ENCODE measurements at regions not wholly inside any gene's neighbourhood (a gene's known extent, or its start where the extent isn't known, plus 50 kb on each side); places are given as distances from the start of the nearest gene placed in this dataset.

DNA sequence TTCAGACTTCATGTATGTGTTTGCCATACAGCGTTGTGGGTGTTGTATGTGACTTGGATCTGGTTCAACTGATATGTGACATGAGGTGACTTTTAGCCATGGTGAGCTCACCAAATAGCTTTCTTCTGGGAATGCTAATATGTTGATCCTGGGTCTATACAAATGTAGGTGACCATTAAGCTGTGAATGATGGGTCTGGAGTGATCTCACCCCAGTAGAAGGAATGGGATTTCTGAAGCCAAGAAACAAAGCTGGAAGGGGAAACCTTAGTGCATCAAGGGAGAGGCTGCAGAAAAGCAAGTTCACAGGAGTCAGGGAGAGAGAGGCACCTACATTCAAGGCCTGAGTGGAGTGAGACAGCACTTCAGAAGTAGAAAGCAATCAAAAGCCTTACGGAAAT, 421.0 kb upstream of the THRB start:
- DNase-seq (ENCODE audit: low read depth), result no peak

DNA sequence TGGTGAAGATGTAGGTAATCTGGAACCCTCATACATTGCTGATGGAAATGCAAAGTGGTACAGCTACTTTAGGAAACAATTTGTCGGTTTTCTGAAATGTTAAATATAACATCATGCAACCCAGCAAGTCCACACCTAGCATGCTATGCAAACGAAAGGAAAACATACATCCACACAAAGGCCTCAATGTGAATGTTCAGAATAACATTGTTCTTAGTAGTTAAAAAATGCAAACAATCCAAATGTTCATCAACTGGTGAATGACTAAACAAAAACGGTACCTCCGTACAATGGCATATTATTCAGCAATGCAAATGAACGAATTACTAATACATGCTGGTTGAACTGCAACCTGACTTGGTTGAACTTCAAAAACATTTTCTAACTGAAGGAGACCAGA, 423.3 kb upstream of the THRB start:
- no peak for DNase-seq (ENCODE audit: low read depth)

DNA sequence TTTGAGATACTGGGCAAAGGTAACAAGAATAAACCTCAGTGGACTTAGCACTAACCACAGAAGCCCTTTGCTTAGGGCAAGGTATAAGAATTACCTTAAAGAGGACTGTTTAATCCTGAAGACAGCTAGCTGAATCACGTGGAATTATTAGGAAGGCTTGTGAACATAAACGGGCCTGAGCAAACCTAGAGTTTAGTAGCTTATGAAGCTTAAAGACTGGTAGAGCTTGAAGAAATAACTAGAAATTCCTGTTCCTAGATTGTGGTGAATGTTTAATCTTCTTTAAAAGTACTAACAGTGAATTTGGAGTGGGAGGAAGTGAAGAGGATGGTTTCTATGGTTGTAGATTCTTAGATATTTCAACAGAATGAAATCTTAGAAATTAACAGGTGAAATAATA, 428.9 kb upstream of the THRB start:
- no peak for DNase-seq (ENCODE audit: low read depth)

DNA sequence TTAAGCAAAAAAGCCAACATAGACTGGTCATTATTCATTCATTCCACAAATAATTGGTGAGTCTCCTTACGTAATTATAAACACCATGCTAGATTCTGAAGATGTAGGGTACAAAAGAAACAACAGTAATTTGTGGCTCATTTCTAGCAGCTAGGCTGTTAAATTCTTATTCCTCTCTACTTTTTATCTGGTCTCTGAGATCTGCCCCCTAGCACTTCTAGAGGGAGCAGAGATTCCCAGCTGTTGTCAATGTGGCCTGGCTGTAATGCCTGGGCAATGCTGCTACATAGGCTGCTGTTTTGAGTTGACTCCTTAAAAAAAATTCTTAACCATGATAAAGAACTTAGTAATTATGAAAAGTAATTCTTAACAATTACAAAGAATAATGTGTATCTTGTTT, 434.9 kb upstream of the THRB start:
- DNase-seq (ENCODE audit: low read depth), result peak; percentile 6

DNA sequence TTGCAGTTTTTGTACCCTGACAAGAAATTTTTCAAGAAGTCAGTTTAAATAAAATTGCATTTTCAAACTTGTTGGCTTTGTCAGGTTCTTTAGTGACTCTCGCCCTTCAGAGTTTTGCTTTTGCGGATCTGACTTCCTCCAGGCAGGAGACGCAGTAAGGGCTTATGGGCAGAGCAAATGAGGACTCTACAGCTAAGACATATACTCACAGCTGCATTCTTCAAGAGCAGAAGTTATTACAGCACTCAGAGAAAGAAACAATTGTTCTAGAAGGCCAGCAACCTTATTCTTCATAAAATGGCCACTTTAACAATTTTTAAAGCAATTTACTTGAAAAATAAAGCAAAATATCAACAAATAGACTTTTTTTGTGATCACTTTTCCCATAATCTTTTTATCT, 438.8 kb upstream of the THRB start:
- DNase-seq (ENCODE audit: low read depth), result no peak

DNA sequence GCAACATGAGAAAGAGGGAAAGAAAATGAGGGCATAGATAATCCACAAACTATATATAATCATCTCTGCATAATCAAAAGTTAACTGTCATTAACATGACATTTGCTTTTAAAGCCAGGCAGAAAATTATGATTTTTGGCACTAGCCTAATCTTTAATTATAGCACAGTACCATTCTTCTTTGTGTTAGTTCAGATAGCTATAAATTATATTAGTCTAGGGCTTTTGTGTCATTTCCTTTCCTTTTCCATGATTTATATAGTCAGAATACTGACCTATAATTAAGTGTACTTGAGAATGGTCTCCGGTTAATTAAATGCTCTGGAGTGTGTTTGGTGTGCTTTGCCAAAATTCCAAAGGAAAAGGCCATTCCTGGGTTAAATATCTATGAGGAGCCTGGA, 441.9 kb upstream of the THRB start:
- no peak for DNase-seq (ENCODE audit: low read depth)

DNA sequence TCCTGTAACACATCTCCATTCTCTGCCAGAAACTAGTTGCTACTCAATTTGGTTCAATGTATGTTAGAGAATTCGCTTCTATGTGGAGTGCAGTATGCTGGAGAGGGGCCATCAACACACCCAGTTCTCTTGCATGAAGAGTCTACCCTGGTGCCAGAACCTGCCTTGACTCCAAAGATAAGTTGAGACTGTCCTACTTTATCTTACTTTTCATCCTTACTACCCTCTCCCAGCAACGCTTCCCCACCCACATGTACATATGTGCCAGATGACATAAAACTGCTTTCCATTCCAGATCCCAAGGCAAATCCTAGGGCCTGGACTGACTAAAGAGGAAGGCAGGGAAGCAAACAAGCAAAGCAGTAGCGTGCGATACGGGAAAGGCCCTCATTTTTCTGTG, 442.6 kb upstream of the THRB start:
- DNase-seq (ENCODE audit: low read depth), result no peak

DNA sequence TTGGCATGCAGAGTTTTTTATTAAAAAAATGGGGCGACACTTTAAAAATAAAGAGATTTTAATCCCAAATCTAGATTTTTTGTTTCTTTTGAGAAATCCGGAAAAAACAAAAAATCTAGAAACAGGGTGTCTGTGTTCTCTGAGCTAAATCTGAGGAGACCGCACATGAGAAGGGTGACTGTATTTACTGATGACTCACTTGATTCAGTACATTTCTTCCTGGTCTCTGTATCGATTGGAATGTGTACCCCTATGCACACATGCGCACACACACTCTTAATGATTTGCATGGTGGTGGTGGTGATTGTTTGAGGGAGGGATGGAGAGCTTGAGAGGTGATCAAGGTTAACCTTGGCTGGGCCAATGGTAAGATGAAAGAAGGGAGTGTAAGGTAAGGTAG, 443.1 kb upstream of the THRB start:
- no peak for DNase-seq (ENCODE audit: low read depth)

DNA sequence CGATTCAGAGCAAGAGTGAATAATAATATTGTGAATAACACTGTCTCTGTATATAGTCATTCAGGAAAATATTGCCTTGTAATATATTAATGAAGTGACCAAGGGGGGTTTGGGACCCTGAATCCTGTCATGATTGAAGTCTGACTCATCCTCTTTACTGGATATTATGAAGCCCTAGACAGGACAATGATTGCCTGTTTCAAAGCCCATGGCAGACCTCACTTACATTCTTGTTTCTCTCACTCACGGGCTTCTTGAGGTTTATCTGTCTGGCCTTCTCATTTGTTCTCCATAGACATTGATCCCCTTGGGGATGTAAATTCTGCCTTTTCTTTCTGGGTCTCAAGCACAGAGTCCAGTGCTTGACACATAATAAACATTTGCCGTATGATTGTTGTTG, 449.3 kb upstream of the THRB start:
- no peak for DNase-seq (ENCODE audit: low read depth)

DNA sequence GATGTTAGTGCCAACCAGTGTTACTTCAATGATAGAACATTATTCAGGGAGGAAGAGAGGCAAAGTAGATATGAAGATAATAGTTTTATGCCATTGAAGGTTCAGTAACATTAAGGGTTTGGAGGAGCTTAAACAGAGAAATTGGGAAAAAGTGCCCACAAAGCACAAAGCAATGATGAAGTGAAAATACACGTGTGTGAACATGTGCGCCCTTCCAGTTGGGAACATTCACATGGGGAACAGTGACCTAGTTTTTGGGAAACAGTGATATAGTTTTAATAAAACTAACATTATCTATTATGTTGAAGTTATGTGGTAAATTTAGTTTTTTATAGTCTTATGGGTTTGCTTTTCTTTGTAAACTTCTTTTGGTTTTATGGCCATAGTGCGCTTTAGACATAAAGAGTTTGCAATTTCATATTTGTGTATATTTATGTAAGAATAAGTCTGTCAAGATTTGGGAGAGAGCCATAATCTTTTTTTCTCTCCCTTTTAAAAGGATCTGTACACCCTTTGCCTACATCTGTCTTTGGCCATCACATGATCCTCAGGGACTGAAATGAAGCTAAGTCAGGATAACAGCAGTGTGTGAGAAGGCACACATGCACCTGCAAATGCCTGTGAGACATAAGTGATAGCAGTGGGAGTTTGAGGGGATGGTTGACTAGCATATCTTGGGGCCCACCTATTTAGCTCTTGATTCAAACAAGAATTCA, 450.3 kb upstream of the THRB start:
- DNase-seq (ENCODE audit: low read depth), result no peak

DNA sequence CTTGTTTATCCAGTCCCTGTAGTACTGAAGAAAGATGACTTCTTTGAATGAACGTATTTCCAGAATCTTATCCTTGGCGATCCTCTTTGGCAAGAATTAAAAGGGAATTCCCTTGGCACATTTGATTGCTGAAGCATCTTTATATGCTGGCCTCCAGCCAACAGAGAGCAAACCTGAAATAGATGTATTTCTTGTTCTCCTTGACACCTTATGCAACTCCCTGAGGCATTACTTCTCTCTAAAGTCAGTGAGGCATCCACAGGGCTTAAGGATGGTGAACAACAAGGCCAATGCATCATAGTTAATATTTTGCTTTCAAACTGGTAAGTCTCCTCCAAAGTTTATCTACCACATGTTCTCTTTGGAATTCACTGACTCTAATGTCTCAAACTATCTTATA, 450.9 kb upstream of the THRB start:
- DNase-seq (ENCODE audit: low read depth), result no peak

DNA sequence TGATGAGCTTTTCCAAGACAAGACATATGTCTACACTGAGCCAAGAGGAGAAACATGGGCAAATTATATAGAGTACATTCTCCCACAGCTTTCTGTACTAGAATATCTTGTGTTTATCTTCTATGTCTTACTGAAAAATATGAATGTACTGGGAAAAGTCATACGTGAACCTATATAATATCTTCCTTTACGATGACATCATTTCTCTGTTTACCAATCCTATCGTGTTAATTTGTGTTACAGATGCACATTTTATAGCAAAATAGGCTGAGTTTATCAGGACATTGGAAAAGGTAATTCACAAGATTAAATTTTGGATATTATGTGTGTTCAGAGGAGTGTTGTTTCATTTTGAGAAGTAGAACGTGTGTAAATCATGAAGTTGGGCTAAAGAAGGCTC, 452.5 kb upstream of the THRB start:
- no peak for DNase-seq (ENCODE audit: low read depth)

DNA sequence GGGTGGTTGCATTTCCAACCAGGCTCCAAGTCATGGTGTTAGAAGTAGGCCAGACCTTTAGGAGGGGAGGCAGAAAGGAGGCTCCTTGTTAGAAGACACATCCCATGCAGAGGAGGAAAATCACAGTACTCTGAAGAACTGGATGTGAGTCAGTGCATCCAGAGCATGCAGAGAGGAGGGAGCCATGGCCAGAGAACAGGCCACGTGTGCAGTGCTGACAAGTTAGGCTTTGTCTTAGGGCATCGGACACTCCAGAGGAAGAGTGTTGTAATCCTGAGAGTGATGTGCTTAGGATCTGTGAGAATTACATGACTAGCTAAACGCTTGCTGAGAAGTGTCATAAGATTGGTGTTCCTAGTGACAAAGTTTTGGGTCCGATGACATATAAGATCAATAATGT, 456.5 kb upstream of the THRB start:
- DNase-seq (ENCODE audit: low read depth), result no peak

DNA sequence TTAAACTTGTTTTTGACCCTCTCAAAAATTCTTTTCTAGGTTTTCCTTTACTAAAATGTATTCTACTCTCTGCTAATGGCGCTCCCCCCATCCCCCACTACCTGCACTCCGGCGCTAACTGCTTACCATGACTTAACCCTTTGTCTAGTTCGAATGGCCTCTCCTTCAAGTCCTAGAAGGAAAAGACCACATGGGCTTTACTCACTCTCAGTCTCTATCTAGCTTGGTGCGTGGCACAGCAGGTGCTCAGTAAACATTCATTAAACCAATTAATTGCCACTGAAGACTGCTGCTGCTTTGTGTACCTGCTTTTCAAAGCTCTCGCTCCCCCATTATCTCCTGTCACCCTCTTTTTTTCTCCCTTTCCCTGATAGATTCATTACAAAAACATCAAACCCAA, 457.7 kb upstream of the THRB start:
- DNase-seq (ENCODE audit: low read depth), result no peak

DNA sequence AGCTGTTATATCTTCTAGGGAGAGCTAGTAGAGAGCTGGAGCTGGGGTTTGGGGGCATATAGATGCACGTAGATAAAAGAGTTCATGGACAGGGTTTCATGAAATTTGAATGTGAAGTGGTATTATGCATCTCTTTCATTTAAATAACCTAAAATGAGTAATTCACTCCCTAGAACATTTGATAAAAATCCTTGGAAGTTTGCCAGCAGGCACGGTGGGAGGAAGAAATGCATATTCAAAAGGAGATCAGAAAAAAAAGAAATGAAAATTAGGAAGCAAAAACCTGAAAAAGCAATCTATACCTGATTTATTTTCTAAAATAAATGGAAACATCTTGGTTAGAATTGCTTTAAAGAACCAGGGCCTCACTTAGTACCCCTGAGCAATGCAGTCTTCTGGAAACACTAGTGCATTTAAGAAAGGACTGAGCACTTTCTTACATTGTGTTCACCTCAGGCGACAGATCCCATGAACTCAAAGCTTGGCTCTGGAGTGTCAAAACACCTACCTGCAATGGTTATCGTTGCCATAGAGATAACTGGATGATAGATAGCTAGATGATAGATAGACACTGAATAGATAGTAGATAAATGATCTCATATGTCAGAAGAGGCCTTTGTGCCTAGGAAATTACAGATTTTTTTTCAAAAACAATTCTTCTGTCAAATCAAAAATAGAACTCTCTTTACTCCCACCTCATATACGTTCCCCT, 458.6 kb upstream of the THRB start:
- no peak for DNase-seq (ENCODE audit: low read depth)

DNA sequence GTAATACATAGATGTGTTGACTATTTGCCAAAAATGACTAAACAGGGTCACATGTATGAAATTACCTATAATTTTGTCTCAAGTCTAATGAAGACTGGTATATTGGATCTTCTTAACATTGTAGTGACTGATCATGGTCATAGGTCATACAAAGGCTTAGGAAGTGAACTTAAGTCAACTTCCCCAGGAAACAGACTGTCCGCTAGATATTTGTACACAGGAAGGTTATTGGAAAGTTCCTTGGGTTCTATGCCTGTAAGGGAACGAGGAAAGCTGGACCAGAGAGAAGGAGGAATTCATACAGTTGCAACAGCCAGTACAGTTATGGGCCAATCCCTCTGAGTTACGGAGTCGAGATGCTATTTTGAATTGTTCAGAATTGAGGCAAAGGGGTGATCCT, 462.0 kb upstream of the THRB start:
- DNase-seq (ENCODE audit: low read depth), result no peak

DNA sequence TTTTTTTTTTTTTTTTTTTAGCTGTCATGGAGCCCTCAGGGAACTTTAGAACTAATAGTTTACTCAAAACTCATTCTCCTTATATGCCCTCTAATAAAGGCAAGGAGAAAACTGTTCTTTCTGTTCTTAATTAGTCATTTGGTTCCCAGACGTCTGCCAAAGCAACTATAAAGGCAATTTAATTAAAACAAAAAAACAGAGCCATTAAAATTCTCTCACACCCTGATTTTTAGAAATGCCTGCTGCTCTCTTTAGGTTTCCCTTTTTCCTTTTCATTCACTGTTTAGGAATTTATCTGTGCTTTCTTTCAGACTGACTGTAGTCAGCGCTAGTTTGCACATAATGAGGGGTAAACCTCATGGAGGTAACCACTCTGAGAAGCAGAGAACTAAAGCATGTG, 463.6 kb upstream of the THRB start:
- no peak for DNase-seq (ENCODE audit: low read depth)

DNA sequence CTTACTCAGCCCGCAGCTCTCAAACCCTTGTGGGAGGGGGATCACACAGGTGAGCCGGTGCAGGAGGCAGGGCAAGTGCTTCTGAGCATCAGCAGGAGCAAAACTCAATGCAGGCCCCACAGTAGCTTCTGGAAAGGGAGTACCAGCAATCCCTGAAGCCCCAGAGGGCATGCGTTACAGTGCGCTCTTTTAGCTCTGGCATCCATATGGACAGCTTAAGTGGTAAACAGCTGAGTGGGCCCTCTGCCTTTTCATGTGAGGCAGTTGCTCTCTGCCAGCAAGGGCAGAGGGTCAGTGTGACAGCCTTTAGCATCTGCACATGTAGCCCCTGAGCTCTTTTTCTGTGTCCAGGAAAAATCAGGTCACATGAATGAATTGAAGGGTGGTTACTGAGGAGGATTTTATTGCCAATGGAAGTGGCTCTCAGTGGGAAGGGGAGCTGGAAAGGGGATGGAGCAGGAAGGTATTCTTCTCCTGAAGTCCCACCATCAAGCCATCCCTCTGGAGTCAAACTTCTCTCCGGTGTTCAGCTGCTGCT, 464.3 kb upstream of the THRB start:
- DNase-seq (ENCODE audit: low read depth), result no peak

DNA sequence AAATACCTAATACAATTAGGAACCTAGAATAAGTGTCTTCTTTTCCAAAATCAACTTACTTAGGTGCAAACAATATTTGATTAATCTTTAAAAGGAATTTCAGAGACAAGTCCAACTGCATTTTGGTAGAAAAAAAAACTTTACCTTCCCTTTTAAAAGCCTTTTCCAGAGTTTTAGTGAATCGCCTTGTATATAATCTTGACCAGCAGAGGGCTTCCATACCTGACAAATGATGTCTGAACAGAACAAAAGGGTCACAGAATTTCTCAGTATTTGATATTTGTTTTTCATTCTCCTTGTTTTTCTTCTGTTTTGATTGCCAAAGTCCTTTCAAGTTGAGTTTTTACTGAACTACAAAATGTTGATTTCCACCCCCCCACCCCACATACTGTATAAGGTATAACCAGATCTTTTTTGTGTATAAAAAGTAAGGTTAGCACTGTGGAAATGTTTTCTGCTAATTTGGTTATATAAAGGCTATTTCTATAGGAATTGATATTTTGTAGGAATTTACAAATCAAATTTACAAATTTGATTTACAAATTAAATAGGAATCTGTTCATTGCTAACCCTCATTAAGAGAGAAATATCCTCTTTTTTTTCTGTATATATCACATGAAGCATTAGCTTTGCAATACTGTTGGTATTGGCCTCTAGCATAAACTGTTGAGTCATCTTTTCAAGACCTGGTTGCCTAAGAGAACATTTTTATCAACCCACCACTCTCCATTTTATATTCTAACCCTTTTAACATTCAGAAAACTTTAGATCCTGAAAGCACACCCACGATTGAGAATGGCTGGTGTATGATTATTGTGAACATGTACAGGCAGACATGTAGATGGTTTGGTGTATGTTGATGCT, 464.1 kb upstream of the RARB start:
- DNase-seq (ENCODE audit: low read depth), result peak; percentile 19

DNA sequence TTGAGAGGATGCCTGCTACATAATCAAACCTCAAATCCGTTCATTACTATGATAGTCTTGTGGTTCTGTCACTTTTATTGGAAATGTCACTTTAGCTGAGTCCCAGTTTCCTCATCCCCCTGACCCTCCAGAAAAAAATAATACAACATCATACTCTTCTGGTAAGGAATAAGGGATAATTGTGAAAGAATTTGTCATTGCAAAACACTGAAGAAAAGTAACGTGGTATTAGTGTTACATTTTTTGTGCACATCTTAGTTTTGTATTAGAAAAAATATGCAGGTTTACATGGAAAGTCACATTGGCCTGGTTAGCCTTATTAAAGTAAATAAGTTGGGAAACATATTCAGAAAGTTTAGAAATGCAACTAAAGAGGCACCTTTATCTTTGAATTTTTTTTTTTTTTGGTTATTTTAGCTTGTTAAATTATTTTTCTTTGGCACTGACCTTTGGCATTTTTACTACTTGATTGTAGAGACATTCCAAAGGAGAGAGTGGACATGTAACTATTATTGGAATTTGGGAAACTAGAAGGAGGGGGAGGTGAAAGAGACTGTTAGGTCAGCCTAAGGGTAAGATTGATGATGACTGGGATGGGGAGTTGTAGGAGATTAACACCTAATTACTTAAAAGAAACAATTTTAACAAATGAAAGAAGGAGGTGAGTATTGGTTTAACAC, 462.2 kb upstream of the RARB start:
- DNase-seq (ENCODE audit: low read depth), result no peak

DNA sequence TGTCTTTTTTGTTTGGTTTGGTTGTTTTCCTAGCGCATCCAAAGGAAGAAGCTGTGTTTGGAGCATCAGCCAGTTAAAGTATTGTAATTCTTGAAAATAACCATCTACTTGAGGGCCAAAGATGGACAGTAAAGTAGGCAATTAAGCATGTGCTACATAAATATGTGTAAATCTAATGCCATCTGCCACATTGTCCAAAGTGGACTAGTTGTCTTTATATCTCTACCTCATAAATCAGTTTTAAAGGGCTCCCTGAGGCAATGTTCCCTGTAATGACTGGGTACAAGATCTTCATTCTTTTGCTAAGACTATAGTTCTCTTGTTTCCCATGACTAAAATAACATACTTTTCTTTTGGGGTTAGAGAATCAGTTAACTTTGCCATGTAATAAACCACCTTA, 460.0 kb upstream of the RARB start:
- DNase-seq (ENCODE audit: low read depth), result no peak

DNA sequence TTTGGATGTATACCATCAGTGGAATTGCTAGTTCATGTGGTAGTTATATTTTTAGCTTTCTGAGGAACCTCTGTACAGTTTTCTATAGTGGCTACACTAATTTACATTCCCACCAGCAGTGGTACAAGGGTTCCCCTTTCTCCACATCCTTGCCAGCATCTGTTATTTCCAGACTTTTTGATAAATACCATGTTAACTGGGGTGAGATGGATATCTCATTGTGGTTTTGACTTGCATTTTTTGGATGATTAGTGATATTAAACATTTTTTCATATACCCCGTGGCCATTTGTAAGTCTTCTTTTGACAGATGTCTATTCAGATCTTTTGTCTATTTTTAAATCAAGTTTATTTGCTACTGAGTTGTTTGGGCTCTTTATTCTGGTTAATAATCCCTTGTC, 455.6 kb upstream of the RARB start:
- DNase-seq (ENCODE audit: low read depth), result no peak

All from myocyte (in vitro differentiated cells).